DMS53 (cell line): ENCODE measurements at regions not wholly inside any gene's neighbourhood (a gene's known extent, or its start where the extent isn't known, plus 50 kb on each side); places are given as distances from the start of the nearest gene placed in this dataset.

ENCODE experiments used
- DNase-seq: peaks from one replicate; lab custom pipeline; 2025; lab: John Stamatoyannopoulos, UW

DNA sequence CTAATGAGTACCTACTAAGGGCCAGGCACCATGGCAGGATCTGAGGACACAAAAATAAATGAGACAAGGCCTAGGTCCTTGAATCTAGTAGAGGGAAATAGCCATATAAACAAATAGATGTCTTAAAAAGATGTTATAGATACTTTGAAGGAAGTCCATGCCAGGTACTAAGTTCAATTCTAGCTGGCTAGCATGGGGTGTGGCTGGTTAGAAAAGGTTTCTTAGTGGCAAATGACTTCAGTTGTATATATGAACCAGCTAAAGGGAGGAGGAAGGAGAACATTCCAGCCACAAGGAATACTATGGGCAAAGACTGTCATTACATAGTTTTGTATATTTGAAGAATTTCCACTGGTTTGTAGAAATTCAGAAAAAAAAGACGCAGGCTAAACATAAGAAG lies 133.6 kb upstream of the BMP4 start:
- no peak for DNase-seq

DNA sequence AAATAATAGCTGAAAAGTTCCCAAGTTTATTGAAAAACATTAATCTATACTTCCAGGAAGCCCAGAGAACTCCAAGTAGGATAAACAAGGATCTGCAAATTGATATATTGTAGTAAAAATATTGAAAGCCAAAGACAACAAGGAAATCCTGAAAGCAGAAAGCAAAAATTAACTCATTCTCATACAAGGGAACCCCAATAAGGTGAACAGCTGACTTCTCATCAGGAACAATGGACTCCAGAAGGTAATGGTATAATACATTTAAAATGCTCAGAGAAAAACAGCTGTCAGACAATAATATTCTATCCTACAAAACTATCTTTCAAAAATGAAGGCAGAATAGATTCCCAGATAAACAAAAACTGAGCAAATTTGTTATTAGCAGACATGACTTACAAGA lies 138.1 kb upstream of the BMP4 start:
- DNase-seq = peak; percentile 26

DNA sequence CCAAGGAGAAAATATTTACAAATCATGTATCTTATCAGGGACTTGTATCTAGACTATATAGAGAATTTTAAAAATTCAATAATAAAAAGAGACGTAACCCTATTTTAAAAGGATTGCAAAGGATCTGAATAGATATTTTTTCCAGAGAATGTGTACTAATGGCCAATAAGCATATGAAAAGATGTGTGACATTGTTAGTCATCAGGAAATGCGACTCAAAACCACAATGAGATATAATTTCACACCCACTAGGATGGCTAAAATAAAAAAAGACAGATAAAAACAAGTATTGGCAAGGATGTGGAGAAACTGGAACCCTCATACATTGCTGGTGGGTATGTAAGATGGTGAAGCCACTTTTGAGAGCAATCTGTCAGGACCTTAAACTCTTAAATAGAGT lies 141.9 kb upstream of the BMP4 start:
- DNase-seq = no peak

DNA sequence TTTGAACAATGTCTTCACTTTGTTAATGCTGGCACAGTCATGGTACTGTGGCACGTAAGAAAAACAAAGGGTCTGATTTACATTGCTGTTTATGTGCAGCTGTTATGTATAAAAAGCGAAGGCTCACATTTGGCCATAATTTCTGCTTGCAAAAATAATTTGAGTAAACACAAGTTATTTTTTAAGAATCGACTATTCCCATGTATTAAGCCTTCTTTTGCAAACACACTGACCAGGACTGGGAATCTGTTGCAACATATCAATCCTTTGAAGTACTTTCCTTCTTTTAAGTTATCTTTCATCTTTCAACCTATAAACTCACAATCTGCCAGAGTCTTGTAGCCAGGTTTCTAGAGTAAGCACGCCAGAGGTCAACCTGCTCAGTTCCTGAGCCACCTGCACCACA lies 145.4 kb upstream of the BMP4 start:
- DNase-seq = no peak

- DNase-seq = no peak
Observed at GRCh38 chr14:54102530-54102929, 145.9 kb upstream of the BMP4 start.

DNA sequence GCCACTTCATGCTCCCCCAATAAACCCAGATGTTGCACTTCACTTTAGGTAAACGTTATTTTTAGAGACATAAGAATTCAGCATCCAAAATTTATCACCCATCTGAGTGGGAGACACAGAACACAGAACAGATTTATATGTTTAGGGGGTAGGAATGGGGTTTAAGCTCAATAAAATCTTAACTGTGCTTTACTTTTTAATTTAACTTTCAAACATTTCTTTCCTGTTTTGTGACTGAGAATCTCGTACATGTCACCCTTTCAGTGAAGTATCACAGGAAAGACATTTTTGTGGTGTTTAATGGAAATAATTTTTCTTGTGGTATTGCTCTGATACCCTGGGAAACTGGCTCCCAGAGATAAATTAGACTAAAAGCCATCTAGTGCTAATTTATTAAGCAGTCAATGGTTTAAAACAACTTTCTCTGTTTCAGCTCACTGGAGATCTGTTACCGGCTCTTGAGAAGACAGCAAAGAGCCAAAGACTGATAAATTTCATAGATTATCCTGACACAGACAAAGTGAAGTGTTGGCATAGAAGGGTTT lies 148.0 kb upstream of the BMP4 start:
- no peak for DNase-seq

DNA sequence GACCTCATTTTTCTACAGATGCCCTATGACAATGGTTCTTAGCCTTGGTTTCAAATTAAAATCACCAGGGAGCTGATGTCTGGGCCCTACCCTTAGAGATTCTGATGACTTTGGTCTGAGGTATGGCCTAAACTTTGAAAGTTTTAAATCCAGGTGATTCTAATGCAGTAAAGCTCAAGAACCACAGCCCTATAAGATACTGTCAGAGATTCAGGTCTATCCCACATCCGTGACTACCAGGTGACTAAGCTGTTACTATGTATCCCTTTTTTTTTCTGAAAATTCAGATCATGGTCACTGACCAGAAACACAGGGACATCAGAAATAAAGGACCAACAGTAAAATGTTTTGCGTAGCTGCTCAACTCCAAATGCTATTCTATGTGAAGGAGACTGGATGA lies 148.8 kb upstream of the BMP4 start:
- DNase-seq = no peak

DNA sequence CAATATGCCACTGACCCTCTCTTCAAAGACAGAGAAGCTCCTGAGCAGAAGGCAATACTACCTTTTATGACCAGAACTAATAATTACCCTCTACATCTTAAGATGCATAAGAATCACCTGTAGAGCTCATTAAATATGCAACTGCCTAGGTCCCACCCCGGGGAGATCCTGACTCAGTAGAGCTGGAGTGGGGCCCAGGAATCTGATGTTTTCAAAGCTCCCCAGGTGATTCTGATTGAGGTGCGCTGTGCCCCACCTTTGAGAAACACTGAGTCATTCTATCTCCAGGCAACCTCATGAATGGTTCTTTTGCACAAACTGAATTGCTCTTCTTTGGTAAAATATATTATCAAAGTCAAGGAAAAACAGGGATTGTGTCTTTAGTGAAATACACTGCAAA lies 149.3 kb upstream of the BMP4 start:
- peak; percentile 7 for DNase-seq

- DNase-seq = no peak
Observed at GRCh38 chr14:54106661-54107377, 150.2 kb upstream of the BMP4 start.

- no peak for DNase-seq
Observed at GRCh38 chr14:54108481-54109471, 152.2 kb upstream of the BMP4 start.

DNA sequence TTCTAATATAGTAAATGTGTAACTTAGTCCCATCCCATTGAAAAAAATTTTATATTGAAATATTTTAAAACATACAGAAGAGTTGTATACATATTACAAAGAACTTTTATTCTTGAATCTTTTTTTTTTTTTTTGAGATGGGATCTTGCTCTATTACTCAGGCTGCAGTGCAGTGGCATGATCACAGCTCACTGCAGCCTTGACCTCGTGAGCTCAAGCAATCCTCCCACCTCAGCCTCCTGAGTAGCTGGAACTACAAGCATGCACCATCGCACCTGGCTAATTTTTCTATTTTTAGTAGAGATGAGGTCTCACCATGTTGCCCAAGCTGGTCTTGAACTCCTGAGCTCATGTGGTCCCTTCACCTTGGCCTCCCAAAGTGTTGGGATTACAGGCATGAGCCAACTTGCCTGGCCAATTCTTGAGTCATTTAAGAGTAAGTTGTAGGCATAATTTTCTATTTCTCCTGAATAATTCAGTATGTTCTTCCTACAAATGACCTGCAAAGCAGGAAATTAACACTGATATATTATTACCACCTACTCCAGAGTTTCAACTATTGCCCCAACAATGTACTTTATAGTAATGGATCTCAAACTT lies 153.0 kb upstream of the BMP4 start:
- no peak for DNase-seq

DNA sequence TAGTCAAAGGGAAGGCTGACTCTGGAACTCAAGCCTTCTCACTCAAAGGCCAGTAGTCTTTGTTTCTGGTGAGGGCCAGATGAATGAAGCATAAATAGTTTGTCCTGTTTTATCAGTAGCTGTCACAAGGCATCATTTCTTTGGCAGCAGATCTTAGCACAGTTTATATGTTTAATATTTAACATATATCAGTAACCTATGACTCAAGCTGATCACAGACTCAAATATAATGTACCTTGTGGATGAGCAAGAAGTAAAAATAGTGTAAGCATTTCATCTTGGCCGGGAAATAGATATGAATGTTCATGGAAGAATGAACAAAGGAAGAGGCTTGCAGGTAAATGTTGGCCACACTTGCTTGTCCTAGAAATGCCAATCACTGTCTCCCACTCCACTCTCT lies 158.3 kb upstream of the BMP4 start:
- no peak for DNase-seq

- no peak for DNase-seq
Observed at GRCh38 chr14:54116198-54116885, 159.7 kb upstream of the BMP4 start.

DNA sequence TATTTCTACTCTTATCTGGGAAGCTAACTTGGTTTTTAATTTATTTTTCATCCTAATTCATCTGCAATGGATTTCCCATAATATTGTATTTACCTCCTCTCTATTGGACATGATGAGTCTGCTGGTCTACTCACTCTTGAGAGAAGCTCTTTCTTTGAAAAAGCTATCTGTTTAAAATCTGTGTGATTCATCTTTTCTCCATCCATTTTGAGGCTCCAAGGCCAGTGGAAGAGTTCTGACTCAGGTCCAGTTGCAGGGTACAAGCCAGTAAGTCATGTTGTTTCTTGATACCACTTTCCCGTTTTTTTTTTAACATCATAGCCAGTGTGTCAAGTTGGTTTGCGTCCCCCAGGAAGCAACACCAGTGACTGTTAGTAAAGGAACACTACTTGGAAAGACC lies 160.3 kb upstream of the BMP4 start:
- no peak for DNase-seq

- DNase-seq = no peak
Observed at GRCh38 chr14:54117396-54117795, 160.8 kb upstream of the BMP4 start.

- DNase-seq = no peak
Observed at GRCh38 chr14:54117924-54118323, 161.3 kb upstream of the BMP4 start.

DNA sequence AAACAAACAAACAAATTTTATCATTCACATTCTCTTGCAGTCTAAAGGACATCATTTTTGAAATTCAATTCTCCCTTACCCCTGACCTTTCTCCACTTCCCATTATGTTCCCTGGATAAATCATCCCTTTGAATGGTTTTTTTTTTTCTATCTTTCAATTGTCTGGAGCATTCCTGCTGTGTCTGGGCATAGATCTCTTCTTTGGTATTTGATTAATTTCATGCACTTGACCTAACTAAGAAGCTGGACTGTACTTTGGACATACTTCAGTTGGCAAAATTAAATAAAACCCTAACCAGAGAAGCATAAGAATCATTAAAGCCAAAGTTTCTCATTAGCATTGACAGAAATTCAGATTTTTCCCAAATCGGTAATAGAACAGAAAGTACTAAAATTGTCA lies 163.6 kb upstream of the BMP4 start:
- DNase-seq = no peak

DNA sequence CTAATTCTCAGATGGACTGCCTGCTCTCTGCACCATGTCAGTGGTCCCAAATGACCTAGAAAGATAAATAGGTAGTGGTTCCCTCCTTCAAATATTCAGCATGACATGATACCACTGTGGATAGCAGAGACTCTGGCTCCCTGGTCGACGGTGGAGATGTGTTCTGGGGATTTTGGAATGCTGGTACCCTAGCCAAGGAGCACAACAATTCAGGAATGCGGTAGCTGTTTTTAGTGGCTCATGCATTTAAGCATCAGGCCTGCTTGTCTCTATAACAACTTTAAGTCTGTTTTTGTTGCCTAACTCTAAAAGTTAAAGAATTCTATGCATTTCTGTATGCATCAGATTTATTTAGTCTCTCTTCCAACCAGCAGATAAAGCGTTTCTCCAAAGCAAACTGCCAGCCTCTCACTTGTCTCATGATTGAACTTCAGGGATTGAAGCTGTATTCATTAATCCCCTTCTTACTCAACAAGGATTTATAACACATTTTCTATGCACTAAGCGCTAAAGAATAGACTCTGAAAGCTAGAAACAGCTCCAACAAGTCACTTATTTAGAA lies 164.9 kb upstream of the BMP4 start:
- no peak for DNase-seq

- DNase-seq = no peak
Observed at GRCh38 chr14:54123841-54124240, 167.2 kb upstream of the BMP4 start.

DNA sequence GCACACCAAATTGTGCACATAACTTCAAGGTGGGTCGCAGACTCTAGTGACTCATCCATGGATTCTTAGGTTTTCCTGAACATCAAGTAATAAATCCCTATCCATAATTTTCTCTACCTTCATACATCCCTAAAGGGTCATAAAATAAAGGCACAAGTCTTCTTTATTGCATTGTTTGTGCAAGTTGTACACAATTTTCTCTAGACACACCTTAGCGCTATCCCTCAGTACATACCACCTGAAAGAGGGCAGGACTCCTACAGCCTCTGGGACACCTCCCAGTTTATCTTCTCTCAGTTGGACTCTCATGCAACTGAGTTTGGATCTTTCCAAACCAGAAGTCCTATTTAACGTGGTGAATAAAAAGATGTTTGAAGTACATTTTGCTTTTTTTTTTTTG lies 168.5 kb upstream of the BMP4 start:
- no peak for DNase-seq

GRCh38 chr14:54126947-54127346 lies 170.3 kb upstream of the BMP4 start:
- peak; percentile 9 for DNase-seq

DNA sequence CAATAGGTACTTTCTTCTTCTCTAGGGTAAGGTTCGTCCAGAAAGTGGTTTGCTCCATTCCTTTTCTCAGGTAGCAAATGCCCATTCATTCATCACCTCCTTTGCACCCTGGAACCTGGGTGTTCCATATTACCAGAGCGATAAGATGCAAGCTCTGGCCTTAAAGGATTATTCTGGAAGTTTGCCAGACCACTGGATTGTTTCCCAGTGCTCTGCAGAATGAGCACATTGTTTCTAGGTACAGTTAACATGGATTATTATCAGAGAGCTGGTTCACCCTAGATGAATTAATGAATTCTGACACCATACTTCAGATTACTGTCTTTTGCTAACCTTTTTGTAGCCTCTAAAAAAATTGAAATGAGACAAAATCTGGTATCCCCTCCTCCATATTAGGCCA lies 170.9 kb upstream of the BMP4 start:
- no peak for DNase-seq
